ENCODE measurements at regions not wholly inside any gene's neighbourhood (a gene's known extent, or its start where the extent isn't known, plus 50 kb on each side); places are given as distances from the start of the nearest gene placed in this dataset.

DNA sequence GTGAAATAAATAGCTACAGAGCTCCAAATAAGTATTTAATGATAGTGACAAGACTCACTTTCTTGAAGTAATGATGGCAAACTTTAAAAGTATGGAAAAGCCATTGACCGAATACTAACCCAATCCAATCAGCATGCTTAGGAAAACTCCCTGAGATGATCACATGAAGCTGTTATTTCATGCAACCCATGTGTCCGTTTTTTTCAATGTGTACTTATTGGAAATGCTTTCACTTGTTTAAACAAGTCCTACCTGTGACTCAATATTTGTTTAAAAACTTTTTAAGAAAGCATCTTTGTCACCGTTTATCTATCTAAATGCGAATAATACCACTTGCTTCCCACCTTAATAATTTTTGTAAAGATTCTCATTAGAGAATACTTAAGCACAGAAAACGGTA lies 185.8 kb downstream of the NRIP1 start:
- TF ChIP-seq, protein P1, sequence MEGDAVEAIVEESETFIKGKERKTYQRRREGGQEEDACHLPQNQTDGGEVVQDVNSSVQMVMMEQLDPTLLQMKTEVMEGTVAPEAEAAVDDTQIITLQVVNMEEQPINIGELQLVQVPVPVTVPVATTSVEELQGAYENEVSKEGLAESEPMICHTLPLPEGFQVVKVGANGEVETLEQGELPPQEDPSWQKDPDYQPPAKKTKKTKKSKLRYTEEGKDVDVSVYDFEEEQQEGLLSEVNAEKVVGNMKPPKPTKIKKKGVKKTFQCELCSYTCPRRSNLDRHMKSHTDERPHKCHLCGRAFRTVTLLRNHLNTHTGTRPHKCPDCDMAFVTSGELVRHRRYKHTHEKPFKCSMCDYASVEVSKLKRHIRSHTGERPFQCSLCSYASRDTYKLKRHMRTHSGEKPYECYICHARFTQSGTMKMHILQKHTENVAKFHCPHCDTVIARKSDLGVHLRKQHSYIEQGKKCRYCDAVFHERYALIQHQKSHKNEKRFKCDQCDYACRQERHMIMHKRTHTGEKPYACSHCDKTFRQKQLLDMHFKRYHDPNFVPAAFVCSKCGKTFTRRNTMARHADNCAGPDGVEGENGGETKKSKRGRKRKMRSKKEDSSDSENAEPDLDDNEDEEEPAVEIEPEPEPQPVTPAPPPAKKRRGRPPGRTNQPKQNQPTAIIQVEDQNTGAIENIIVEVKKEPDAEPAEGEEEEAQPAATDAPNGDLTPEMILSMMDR (tag by site-specific recombination; IDR thresholded peaks at IDR 0.05) = no peak
- TF ChIP-seq ZNF777 (tag by site-specific recombination; IDR thresholded peaks at IDR 0.05; ENCODE audit: borderline replicate concordance) = no peak
